ENCODE measurements at regions not wholly inside any gene's neighbourhood (a gene's known extent, or its start where the extent isn't known, plus 50 kb on each side); places are given as distances from the start of the nearest gene placed in this dataset.

DNA sequence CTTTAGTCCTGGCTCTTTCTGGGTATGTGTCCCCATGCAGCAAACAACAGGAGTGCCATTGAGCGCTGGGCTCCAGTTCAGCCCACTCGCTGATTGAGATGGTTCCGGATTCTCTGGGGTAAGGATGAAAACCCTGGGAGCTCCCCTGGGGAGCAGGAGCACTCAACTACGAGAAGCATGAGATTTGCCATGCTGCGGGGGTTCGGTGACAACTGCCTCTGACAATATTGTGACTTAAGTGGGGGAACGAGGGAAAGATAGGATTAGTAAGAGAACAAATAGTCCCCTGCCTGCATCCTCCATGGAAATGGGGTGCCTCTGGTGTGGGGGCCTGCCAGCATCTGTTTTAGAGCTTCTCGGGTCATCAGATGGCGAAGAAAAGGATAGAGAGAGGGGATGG, 123.6 kb upstream of the IPO9 start:
- H3K9ac ChIP-seq, result no peak overlapping the region
- peaks cover 94% of the 10 kb centered on the region for H3K79me2 ChIP-seq (ENCODE audit: insufficient read depth)
- H4K20me1 ChIP-seq (ENCODE audit: insufficient read depth), result no peaks in the 10 kb centered on the region
- H3K27ac ChIP-seq, result peak overlapping the region; percentile 99
- H3K27me3 ChIP-seq (replicated peaks; ENCODE audit: insufficient read depth), result no peaks in the 10 kb centered on the region
- H3K36me3 ChIP-seq (ENCODE audit: low read depth), result no peaks in the 10 kb centered on the region
- peaks cover 57% of the 10 kb centered on the region for H3K4me1 ChIP-seq (ENCODE audit: insufficient read depth)
- no peak for TF ChIP-seq EZH2 (IDR thresholded peaks at IDR 0.05; ENCODE audit: insufficient read depth, poor library complexity, severe bottlenecking)
- TF ChIP-seq EZH2phosphoT487 (IDR thresholded peaks at IDR 0.05; ENCODE audit: insufficient read depth, low read depth), result no peak
- H3K4me2 ChIP-seq (ENCODE audit: unreplicated experiment), result no peak overlapping the region
- no peak for DNase-seq
- no peaks in the 10 kb centered on the region for H3K9me3 ChIP-seq (ENCODE audit: low read depth)
- no peak overlapping the region for H3K4me3 ChIP-seq
- 89 to 93% methylated on average over 9 of the region's 9 CpGs for WGBS, 2 experiments (ENCODE audit: low coverage in 1 of 2, low lambda C conversion rate in 2 of 2, missing lambda C conversion rate in 2 of 2)
- no peaks in the 10 kb centered on the region for H3K9me2 ChIP-seq (ENCODE audit: insufficient read depth)
- in situ Hi-C loops (cut with MboI), result loop anchor here (10.0 kb wide), 1 partner anchor 141 kb away; no protein-coding TSS in a partner anchor
- no peak overlapping the region for H2AFZ ChIP-seq
- peaks cover 74% of the 10 kb centered on the region for H3F3A ChIP-seq (ENCODE audit: insufficient read depth)

DNA sequence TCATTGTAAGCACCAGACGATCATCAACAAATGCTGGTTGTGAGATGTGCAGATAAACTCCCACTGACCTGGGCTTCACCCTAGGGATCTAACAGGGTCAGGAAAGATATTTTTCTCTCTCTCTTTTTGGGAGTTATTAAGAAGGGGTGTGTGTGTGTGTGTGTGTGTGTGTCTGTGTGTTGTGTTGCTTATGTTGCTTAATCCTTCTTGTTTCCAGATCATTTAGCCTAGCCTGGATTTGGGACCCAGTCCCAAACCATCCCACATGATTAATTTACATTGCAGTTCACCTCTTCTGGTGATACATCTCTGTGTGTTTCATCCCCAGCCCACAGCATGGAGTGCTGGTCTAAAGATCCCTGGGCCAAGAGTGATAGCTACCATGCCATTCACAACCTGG, 122.8 kb upstream of the IPO9 start:
- Histone ChIP-seq H3K9me2 (ENCODE audit: insufficient read depth) (no peaks in the 10 kb centered on the region), H3K27ac (peak overlapping the region; percentile 99), H3K9ac (peak overlapping the region; percentile 27; the same call in 1 of the 2 replicates), H3F3A (ENCODE audit: insufficient read depth) (peaks cover 81% of the 10 kb centered on the region), H3K4me1 (ENCODE audit: insufficient read depth) (peaks cover 64% of the 10 kb centered on the region), H3K4me2 (ENCODE audit: unreplicated experiment) (peak overlapping the region; percentile 3), H3K4me3 (no peak overlapping the region), H3K27me3 (replicated peaks; ENCODE audit: insufficient read depth) (no peaks in the 10 kb centered on the region), H4K20me1 (ENCODE audit: insufficient read depth) (no peaks in the 10 kb centered on the region), H2AFZ (no peak overlapping the region), H3K36me3 (ENCODE audit: low read depth) (no peaks in the 10 kb centered on the region), H3K9me3 (ENCODE audit: low read depth) (no peaks in the 10 kb centered on the region), H3K79me2 (ENCODE audit: insufficient read depth) (peaks cover 99% of the 10 kb centered on the region)
- in situ Hi-C loops (cut with MboI), result loop anchor here (10.0 kb wide), 1 partner anchor 141 kb away; no protein-coding TSS in a partner anchor
- TF ChIP-seq EZH2phosphoT487 (IDR thresholded peaks at IDR 0.05; ENCODE audit: insufficient read depth, low read depth), result no peak
- TF ChIP-seq EZH2 (IDR thresholded peaks at IDR 0.05; ENCODE audit: insufficient read depth, poor library complexity, severe bottlenecking), result no peak
- 19 to 23% methylated on average over 1 of the region's 1 CpG for WGBS, 2 experiments (ENCODE audit: low coverage in 1 of 2, low lambda C conversion rate in 2 of 2, missing lambda C conversion rate in 2 of 2)
- peak; percentile 56 for DNase-seq

DNA sequence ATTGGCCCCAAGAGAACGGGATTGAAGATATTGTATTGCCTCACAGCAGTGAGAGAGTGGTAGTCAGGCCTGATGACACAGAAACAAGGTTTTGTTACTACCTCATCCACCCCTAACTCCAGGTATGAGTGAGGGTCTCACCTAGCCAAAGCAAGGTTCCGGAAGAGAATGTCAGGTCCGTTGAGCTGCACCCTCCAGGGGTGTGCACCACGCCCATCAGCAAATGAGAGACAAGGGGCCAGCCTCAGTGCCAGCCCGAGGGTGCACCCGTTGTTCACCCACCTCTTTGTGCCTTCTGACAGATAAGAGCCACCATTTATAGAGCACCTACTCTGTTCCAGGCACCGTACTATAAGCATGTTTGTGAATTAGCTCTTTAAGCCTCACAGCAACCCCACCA, 121.9 kb upstream of the IPO9 start:
- in situ Hi-C loops (cut with MboI), result loop anchor here (10.0 kb wide), 1 partner anchor 142 kb away; no protein-coding TSS in a partner anchor
- TF ChIP-seq EZH2phosphoT487 (IDR thresholded peaks at IDR 0.05; ENCODE audit: insufficient read depth, low read depth) (no peak), EZH2 (IDR thresholded peaks at IDR 0.05; ENCODE audit: insufficient read depth, poor library complexity, severe bottlenecking) (no peak)

DNA sequence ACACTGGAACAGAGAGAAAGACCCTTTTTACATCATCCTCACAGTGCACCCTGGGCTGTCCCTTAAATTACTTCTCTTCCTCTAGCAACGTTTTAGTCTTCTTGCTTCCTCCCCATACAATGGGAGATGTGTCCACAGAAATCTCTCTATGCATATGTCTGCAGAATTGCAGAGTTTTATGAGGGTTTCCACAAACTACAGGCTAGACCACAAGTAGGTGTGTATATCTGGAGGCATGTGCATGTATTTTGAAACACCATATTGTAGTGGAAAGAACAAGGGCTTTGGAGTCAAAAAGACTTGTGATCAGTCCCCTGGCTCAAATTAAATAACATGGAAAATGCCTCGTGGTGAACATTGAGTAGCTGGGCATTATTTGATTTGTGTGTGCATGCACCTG, 121.3 kb upstream of the IPO9 start:
- Histone ChIP-seq H2AFZ (no peak overlapping the region), H3F3A (ENCODE audit: insufficient read depth) (peaks cover 81% of the 10 kb centered on the region), H3K27me3 (replicated peaks; ENCODE audit: insufficient read depth) (no peaks in the 10 kb centered on the region), H3K9me2 (ENCODE audit: insufficient read depth) (no peaks in the 10 kb centered on the region), H3K27ac (peak overlapping the region; percentile 99), H3K79me2 (ENCODE audit: insufficient read depth) (peaks cover 94% of the 10 kb centered on the region), H3K4me1 (ENCODE audit: insufficient read depth) (peaks cover 80% of the 10 kb centered on the region), H3K9ac (no peak overlapping the region), H3K4me3 (no peak overlapping the region), H3K9me3 (ENCODE audit: low read depth) (no peaks in the 10 kb centered on the region), H4K20me1 (ENCODE audit: insufficient read depth) (no peaks in the 10 kb centered on the region), H3K4me2 (ENCODE audit: unreplicated experiment) (no peak overlapping the region), H3K36me3 (ENCODE audit: low read depth) (0 out of 2 replicates have a peak, but pooled peaks cover 3% of the 10 kb centered on the region)
- DNase-seq, result no peak
- WGBS, 2 experiments (ENCODE audit: low coverage in 1 of 2, low lambda C conversion rate in 2 of 2, missing lambda C conversion rate in 2 of 2), result 9 to 13% methylated on average over 2 of the region's 2 CpGs
- in situ Hi-C loops (cut with MboI), result loop anchor here (10.0 kb wide), 1 partner anchor 143 kb away; no protein-coding TSS in a partner anchor
- TF ChIP-seq EZH2phosphoT487 (IDR thresholded peaks at IDR 0.05; ENCODE audit: insufficient read depth, low read depth), result no peak
- no peak for TF ChIP-seq EZH2 (IDR thresholded peaks at IDR 0.05; ENCODE audit: insufficient read depth, poor library complexity, severe bottlenecking)

More for the DNA sequence above, 121.9 kb upstream of the IPO9 start:
- Histone ChIP-seq H3K9me2 (ENCODE audit: insufficient read depth) (no peaks in the 10 kb centered on the region), H3K36me3 (ENCODE audit: low read depth) (no peaks in the 10 kb centered on the region), H3K79me2 (ENCODE audit: insufficient read depth) (peaks cover 94% of the 10 kb centered on the region), H3K9me3 (ENCODE audit: low read depth) (no peaks in the 10 kb centered on the region), H3F3A (ENCODE audit: insufficient read depth) (peaks cover 81% of the 10 kb centered on the region), H3K27me3 (replicated peaks; ENCODE audit: insufficient read depth) (no peaks in the 10 kb centered on the region), H3K9ac (no peak overlapping the region), H3K4me3 (no peak overlapping the region), H2AFZ (no peak overlapping the region), H3K4me1 (ENCODE audit: insufficient read depth) (peaks cover 74% of the 10 kb centered on the region), H3K4me2 (ENCODE audit: unreplicated experiment) (no peak overlapping the region), H4K20me1 (ENCODE audit: insufficient read depth) (no peaks in the 10 kb centered on the region), H3K27ac (peak overlapping the region; percentile 99)
- no peak for DNase-seq
- 86 to 89% methylated on average over 7 of the region's 7 CpGs for WGBS, 2 experiments (ENCODE audit: low coverage in 1 of 2, low lambda C conversion rate in 2 of 2, missing lambda C conversion rate in 2 of 2)

All from GM23248 (cell line).